GM21737 (cell line): ENCODE measurements at regions not wholly inside any gene's neighbourhood (a gene's known extent, or its start where the extent isn't known, plus 50 kb on each side); places are given as distances from the start of the nearest gene placed in this dataset.
"Not testable (repeated sequence)": the region's sequence is repeated elsewhere in the genome, so short reads cannot be mapped to it uniquely, and the experiment has no call there.

Experiments
- ATAC-seq: cut with Tn5 transposase; IDR thresholded peaks from one replicate; pipeline ENCODE4 v1.9.1; 2021; ENCODE audit warnings: mild to moderate bottlenecking, moderate library complexity; ENCODE audit not compliant: unreplicated experiment

GRCh38 chr22:34579519-34579918, 486.4 kb upstream of the ISX start:
- ATAC-seq, result no peak

GRCh38 chr22:34587357-34588356, 478.3 kb upstream of the ISX start:
- no peak for ATAC-seq

GRCh38 chr22:34588871-34589545, 476.9 kb upstream of the ISX start:
- no peak for ATAC-seq

- ATAC-seq, result no peak
Observed at GRCh38 chr22:34592123-34592740, 473.7 kb upstream of the ISX start.

DNA sequence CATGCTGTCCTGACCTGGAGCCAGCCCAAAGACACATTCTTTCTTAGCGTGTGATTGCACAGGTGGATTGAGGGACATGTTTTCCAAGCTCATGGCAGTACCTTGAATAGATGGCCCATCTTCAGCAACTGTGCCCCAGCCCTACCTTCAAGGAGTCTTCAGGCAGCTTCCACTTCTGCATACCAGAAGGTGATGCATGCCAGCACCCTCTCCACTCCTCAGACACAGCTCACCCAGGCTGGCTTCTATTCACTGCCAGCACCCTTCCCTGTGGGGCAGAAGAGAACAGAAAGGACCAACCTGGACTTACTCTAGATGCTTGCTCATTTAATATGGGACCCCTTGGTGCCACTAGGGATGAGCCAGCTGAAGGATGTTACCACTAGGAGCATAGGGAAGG, 466.4 kb upstream of the ISX start:
- ATAC-seq, result no peak

- no peak for ATAC-seq
Observed at GRCh38 chr22:34604312-34604711, 461.6 kb upstream of the ISX start.

DNA sequence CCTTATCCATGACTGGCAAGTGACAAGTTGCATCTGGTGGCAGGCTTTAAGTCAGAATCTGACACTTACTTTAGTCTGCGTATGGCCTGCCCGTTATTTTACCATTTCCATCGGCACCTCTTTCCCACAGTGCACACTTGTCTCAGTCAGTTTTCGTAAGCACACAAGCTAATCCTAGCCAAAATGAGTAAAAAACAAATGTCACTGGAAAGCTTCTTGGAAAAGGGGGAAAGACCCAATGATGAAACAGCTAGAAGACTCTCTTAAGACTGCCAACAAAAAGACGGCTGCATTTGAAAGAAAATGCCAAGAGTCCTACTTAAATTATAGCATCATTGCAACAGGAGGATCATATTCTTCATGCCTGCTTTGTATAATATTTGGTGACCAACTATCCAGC, 457.9 kb upstream of the ISX start:
- ATAC-seq, result no peak

- no peak for ATAC-seq
Observed at GRCh38 chr22:34608540-34609115, 457.3 kb upstream of the ISX start.

DNA sequence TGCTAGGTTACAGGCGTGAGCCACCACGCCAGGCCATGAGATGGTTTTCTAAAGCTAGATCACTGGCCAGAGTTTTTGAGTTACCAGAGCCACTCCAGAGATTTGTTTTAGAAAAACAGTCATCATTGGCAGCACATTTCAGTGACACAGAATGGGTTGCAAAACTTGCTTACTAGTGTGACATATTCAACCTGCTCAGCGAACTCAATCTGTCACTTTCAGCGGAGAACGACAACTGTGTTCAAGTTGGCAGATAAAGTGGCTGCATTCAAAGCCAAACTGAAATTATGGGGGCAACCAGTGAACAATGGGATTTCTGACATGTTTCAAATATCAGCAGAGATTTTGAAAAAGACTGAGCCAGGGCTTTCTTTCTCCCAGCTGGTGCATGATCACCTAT, 456.3 kb upstream of the ISX start:
- no peak for ATAC-seq

- no peak for ATAC-seq
Observed at GRCh38 chr22:34620161-34620560, 445.8 kb upstream of the ISX start.

GRCh38 chr22:34620832-34621231, 445.1 kb upstream of the ISX start:
- ATAC-seq, result no peak

DNA sequence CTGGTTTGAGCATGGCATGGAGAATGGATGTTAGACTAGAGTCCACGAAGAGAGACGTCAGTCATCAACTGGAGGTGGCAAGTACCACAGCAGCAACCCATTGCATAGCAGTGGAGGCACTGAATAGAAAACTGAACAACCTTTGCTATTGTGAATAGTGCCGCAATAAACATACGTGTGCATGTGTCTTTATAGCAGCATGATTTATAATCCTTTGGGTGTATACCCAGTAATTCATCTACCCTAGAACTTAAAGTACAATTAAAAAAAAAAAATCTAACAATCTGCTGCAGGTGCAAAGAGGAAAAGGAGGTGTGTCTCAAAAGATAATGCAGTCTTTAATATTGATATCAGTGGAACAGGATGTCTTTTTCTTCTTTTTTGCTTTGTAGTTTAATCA, 443.4 kb upstream of the ISX start:
- no peak for ATAC-seq

DNA sequence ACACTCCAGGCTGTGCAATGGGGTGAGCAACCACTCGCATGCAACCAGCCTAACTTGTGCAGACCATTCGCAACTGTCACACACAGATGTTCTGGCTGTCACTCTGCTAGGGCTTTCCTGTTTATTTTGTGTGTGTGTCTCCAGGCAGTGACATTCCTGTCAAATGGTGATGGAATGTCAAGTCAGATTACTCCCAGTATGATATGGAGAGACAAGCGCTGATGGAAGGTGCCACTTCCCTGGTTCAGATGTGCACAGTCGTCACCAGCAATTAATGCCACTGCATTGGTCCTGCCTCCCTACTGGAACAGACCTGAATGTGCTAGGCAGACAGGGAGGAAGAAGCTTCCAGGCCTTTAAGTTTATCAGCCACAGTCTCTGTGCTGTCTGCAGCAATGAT, 442.4 kb upstream of the ISX start:
- ATAC-seq, result no peak

- not testable (repeated sequence) for ATAC-seq
Observed at GRCh38 chr22:34625892-34626291, 440.1 kb upstream of the ISX start.

GRCh38 chr22:34638128-34638527, 427.8 kb upstream of the ISX start:
- no peak for ATAC-seq

GRCh38 chr22:34639911-34640310, 426.0 kb upstream of the ISX start:
- no peak for ATAC-seq

GRCh38 chr22:34645375-34645774, 420.6 kb upstream of the ISX start:
- no peak for ATAC-seq

GRCh38 chr22:34669001-34669400, 397.0 kb upstream of the ISX start:
- ATAC-seq, result no peak

- not testable (repeated sequence) for ATAC-seq
Observed at GRCh38 chr22:34683031-34683430, 382.9 kb upstream of the ISX start.

GRCh38 chr22:34684278-34684677, 381.7 kb upstream of the ISX start:
- not testable (repeated sequence) for ATAC-seq

GRCh38 chr22:34687116-34687515, 378.8 kb upstream of the ISX start:
- no peak for ATAC-seq
